ENCODE measurements at regions not wholly inside any gene's neighbourhood (a gene's known extent, or its start where the extent isn't known, plus 50 kb on each side); places are given as distances from the start of the nearest gene placed in this dataset.

GRCh38 chr1:235011064-235011598, 117.5 kb downstream of the TOMM20 start:
- no peaks in the 10 kb centered on the region for H3K27me3 ChIP-seq (replicated peaks; ENCODE audit: insufficient read depth)
- H3K4me3 ChIP-seq = no peak overlapping the region
- H3K36me3 ChIP-seq = no peaks in the 10 kb centered on the region
- TF ChIP-seq CTCF (IDR thresholded peaks at IDR 0.05) = no peak
- H3K4me1 ChIP-seq (ENCODE audit: control insufficient read depth in 1 of 2, low read depth in 2 of 2) = peaks cover 0 to 7% of the 10 kb centered on the region in 2 donors
- DNase-seq (ENCODE audit: low spot score) (no peak), ATAC-seq (ENCODE audit: insufficient number of reproducible peaks, low FRiP score, low read depth) (no peak)
- no peak overlapping the region for H3K27ac ChIP-seq
- H3K9me3 ChIP-seq = no peaks in the 10 kb centered on the region

- no peak for TF ChIP-seq CTCF (IDR thresholded peaks at IDR 0.05)
- H3K27me3 ChIP-seq (replicated peaks; ENCODE audit: insufficient read depth) = no peaks in the 10 kb centered on the region
- H3K27ac ChIP-seq = no peak overlapping the region
- H3K36me3 ChIP-seq = no peaks in the 10 kb centered on the region
- ATAC-seq (ENCODE audit: insufficient number of reproducible peaks, low FRiP score, low read depth) = no peak
- no peak for DNase-seq (ENCODE audit: low spot score)
- no peaks in the 10 kb centered on the region for H3K9me3 ChIP-seq
- H3K4me1 ChIP-seq (ENCODE audit: control insufficient read depth in 1 of 2, low read depth in 2 of 2) = peaks cover 0 to 7% of the 10 kb centered on the region in 2 donors
- H3K4me3 ChIP-seq = no peak overlapping the region
Measured at GRCh38 chr1:235009561-235010306, 118.9 kb downstream of the TOMM20 start.

- Histone ChIP-seq H3K36me3 (no peaks in the 10 kb centered on the region), H3K9me3 (no peaks in the 10 kb centered on the region), H3K27me3 (replicated peaks; ENCODE audit: insufficient read depth) (no peaks in the 10 kb centered on the region), H3K27ac (no peak overlapping the region), H3K4me3 (no peak overlapping the region), H3K4me1 (ENCODE audit: control insufficient read depth in 1 of 2, low read depth in 2 of 2) (peaks cover 0 to 7% of the 10 kb centered on the region in 2 donors)
- ATAC-seq (ENCODE audit: insufficient number of reproducible peaks, low FRiP score, low read depth) (no peak), DNase-seq (ENCODE audit: low spot score) (no peak)
- TF ChIP-seq CTCF (IDR thresholded peaks at IDR 0.05) = no peak
Measured at GRCh38 chr1:235009074-235009473, 119.6 kb downstream of the TOMM20 start.

GRCh38 chr1:235008239-235008638, 120.4 kb downstream of the TOMM20 start:
- ATAC-seq (ENCODE audit: insufficient number of reproducible peaks, low FRiP score, low read depth) = no peak

More at GRCh38 chr1:235008239-235008638, 120.4 kb downstream of the TOMM20 start:
- H3K27ac ChIP-seq = no peak overlapping the region
- no peak for TF ChIP-seq CTCF (IDR thresholded peaks at IDR 0.05)
- H3K9me3 ChIP-seq = no peaks in the 10 kb centered on the region
- H3K36me3 ChIP-seq = no peaks in the 10 kb centered on the region
- no peaks in the 10 kb centered on the region for H3K27me3 ChIP-seq (replicated peaks; ENCODE audit: insufficient read depth)
- H3K4me1 ChIP-seq (ENCODE audit: control insufficient read depth in 1 of 2, low read depth in 2 of 2) = peaks cover 0 to 7% of the 10 kb centered on the region in 2 donors
- no peak overlapping the region for H3K4me3 ChIP-seq
- no peak for DNase-seq (ENCODE audit: low spot score)

Data from thoracic aorta (tissue), 2 donors.